ENCODE measurements at regions not wholly inside any gene's neighbourhood (a gene's known extent, or its start where the extent isn't known, plus 50 kb on each side); places are given as distances from the start of the nearest gene placed in this dataset.
"Not testable (repeated sequence)": the region's sequence is repeated elsewhere in the genome, so short reads cannot be mapped to it uniquely, and the experiment has no call there.

DNA sequence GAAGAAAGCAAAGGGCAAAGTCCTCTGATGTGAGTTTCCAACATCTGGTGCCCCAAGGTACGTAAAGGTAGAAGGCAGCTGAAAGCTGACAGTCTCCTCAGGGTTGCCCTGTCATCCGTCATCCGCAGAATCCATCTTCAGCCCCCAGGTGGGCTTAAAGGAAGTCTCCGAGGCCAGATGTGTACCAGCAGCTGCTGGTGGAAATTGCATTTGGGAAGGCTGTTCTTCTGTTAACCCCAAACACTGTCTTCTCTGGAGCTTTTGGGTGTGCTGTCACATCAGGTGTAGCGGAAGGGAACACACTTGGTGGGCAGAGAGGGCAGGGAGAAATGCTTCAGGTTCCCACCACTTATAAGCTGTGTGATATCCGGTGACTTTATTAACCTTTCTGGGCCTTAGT is 310.0 kb upstream of the GATB start:
- DNase-seq (ENCODE audit: low spot score) (no peak), FAIRE-seq (no peak)

DNA sequence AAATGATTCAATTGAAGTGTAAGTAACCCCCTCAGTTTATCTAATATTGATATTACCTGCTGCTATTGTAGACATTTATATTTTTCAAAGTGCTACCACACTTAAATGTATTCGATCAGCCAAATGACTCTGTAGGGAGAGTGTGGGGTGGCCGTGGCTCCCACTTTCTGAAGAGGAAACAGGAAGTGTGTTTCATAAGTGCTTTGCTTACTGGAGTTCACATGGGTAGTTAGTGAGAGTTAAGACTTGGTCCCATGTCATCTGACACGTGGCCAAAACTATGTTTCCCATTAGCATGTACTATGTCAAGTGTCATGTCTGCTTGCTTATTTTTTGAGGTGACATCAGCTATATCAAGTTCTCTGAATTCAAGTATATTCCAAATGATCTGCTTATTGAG is 308.1 kb upstream of the GATB start:
- DNase-seq (ENCODE audit: low spot score): no peak
- no peak for FAIRE-seq

DNA sequence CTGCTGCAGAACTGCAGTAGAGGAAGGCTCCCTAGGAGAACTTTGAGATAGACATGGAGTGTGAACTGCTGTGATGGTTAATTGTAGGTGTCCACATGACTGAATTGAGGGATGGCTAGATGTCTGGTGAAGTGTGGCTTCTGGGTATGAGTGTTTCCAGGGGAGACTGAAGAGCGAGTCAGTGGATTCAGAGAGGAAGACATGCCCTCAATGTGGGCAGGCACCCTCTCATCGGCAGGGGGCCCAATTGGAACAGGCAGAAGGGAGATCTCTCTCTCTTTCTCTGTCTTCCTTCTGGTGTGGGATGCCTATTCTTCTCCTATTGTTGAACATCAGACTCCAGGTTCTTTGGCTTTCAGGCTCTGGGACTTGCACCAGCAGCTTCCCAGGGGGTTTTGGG is 304.7 kb upstream of the GATB start:
- no peak for DNase-seq (ENCODE audit: low spot score)
- no peak for FAIRE-seq

DNA sequence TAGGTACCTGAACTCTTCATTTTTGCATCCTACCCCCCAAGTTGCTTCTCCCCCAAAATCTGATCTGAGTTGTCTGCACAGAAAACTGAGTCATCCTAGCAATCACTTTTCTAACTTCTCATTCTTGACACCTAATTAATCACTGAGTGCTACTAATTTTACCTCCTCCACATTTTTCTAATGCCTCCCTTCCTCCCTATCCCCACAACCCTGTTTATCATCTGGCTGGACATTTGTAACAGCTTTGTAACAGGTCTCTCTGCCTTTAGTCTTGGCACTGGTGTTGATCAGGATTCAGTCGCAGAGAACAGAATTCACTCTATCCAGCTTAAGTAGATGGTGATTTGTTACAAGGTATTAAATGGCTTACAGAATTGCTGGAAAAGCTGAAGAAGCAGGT is 303.9 kb upstream of the GATB start:
- no peak for DNase-seq (ENCODE audit: low spot score)
- no peak for FAIRE-seq

DNA sequence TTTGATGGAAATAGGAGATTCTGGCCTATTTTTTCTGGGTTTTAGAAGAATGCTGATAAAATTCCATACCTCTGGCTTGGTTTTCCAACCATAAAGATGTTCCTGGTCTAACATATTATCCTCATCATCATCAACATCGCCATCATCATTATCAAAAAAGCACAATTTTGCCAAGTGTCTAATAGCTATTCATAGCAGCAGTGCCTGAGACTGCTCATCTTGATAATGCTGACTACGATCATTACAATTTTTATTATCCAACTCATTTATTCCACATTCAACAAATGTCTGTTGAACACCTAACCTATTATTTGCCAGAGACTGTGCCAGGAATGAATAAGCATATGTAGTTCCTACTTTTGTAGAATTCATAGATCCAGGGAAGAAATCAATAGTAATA is 303.5 kb upstream of the GATB start:
- no peak for DNase-seq (ENCODE audit: low spot score)
- no peak for FAIRE-seq

DNA sequence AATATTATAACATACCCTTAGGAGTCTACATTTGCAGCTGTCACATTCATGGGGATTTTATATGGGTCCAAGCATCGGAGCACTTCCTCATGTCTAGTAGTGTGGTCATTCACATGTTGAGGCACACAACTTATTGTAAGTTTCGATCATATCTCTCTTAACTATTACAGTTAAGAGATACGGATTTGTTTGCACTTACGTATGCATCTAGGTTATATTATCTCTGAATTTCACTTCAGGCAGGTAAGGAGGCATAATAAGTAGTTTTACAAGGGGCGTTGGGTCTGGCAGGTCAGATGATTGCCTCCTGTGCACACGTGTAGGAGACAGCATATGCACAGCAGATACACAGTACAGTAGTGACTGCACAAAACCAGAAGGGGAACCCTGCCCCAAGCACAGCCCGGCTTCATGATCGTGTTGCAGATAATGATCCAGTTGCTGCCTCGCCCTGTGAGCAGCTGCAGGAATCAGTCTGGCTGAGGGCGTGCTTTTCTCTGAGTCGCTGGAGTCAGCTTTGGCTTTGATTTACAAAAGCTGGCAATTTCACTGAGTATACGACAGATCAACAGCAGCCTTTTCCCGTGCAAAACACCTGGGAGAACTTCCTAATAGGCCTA is 302.9 kb upstream of the GATB start:
- no peak for DNase-seq (ENCODE audit: low spot score)
- no peak for FAIRE-seq

DNA sequence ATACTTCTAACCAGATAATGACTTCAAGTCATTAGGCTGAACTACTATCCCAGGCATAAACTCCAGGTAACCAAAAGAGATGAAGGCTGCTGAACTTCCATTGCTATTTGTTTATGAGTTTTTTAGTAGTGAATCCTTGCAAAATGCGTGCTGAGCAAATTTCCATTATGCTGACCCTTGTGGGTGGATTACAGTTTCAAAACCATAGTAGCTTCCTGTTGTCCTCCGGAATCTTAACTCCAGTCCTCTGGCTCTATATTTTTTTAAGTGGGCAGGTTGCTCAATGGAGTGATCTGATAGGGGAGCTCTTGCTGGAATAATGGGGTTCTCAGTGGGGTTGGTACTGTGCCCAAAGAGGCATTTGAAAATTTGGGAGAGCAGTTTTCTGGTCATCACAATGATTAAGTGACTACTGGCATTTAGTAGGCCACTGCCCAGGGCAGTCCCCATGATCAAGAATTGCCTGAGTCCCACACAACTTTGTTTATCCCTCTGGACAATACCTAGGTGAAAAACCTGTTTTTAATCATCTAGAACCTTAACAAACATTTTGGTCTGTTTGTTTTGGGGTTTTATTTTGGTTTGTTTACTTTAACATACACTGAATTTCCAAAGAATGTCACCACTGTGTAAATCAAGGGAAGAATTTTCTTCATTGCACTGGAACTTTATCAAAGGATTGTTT is 302.3 kb upstream of the GATB start:
- DNase-seq (ENCODE audit: low spot score) (no peak), FAIRE-seq (no peak)

DNA sequence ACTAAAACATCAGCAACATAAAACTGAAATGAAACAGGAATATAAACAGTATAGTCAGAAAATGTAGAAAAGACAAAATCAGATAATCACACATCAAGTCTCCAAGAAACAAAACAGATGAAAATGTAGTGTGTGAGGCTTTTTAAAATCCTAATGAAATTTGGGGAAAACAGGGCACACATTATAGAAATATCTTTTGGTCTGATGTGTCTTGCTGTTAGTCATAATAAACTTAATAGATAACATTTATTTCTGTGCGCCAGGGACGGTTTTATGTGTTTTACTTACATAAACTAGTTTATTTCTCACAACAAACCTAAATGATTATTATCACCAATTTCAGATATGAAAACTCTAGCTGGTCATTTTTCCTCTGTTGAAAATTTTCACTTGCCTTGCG is 293.9 kb upstream of the GATB start:
- no peak for DNase-seq (ENCODE audit: low spot score)

DNA sequence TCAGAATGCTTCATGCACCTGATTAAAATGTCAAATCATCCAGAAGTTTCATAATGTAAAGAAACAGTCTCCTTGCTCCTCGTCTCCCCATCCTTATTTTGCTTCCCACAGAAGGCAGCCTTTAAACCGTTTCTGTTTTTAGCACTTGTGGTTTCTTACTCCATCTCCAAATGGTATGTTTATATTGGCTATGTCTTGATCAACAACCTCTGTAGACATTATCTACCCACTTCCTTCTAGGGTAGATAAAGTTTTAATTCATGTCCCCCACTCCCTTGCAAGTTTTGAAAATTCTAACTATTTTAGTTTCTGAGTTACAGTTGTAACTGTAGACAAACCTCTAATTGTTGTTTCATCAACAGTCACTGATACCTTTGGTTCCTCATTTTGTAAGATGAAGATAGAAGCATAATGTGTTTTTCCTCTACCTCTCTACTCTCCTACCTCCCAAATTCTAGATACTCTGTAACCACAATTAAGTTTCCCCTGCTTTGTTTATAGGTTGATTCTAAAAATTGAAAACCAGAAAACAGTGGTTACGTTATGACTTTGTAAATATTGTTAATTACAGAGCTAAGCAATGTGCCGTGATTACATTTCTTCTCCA is 291.7 kb upstream of the GATB start:
- no peak for FAIRE-seq
- no peak for DNase-seq (ENCODE audit: low spot score)

More for the DNA sequence above, 293.9 kb upstream of the GATB start:
- FAIRE-seq: no peak

DNA sequence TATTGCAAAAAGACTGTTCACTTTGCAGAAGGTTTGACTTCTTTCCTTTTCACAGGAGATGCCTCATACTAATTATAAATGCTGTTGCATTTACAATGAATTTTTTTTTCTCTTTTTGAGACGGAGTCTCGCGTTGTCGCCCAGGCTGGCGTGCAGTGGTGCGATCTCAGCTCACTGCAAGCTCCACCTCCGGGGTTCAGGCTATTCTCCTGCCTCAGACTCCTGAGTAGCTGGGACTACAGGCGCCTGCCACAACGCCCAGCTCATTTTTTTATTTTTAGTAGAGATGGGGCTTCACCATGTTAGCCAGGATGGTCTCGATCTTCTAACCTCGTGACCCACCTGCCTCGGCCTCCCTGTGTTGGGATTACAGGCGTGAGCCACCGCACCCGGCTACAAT is 290.5 kb upstream of the GATB start:
- not testable (repeated sequence) for FAIRE-seq; DNase-seq (ENCODE audit: low spot score)

DNA sequence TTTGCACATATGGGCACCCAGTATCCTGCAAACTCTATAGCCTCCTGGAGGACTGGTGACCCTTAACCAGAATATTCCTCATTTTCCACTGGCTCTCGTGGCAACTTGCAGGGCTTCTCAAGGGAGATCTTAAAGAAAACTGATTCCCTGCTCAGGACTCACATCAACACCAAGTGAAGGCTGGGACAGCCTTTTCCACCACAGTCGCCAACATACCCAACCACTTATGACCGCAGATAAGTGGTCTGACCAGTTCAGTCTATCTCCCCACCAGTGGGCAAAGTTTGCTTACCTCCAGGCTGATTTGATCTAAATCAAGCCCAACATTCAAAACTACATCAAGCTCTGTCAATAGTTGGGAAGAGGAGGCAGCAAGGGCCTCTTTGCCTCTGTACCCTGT is 289.3 kb upstream of the GATB start:
- FAIRE-seq: no peak
- no peak for DNase-seq (ENCODE audit: low spot score)

DNA sequence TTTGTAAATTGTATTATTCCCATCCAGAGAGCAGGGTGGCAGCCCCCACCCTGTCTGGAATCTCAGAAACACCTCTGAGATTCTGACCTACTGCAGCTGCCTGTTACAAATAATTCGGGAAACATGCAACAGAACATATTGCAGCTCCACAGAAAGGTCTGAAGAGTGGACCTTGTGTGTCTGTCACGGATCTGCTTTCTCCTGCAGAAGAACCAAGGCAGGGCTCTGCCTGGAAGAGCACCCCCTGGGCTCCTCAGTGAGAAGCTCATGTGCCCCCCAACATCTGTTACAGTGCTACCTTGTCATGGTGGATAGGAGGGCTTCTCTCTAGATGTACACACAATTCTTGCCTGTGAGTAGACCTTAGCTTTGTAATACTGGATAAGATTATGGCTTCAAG is 286.6 kb upstream of the GATB start:
- no peak for DNase-seq (ENCODE audit: low spot score)
- no peak for FAIRE-seq

DNA sequence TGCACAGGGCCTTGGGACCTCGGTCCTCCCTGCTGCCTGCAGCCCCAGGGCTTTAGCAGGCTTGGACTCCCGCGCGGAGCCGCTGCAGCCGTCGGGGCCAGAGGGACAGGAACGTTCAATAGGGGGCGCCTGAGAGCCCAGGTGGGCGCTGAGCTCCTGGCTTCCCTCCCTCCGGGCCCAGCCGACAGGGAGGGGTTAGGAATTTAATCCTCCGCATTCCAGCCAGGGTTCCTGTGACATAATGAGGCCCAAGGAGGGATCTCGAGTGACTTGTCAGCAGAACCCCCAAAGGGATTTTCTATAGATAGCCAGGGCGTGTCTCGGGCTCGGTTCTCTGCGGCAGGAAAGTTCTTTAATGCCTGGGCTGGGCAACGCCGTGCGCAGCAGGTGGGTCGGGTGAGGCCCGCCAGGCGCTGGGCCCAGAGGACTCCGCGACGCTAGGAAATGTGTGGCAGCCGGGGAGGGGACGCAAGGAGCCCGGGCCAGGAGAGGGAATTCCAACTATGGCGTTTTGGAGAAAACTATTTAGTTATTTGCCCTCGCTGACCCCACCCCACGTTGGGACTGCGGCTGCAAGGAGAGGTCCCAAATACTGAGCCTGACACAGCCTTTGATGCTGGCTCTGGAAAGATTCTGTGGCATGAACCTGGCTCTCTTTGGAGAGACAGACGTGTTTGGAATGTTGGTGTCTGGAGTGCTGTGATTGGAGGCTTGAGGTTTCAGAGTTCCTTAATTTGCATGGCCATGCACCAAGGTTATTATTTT is 285.2 kb upstream of the GATB start:
- DNase-seq (ENCODE audit: low spot score) (no peak), FAIRE-seq (no peak)

DNA sequence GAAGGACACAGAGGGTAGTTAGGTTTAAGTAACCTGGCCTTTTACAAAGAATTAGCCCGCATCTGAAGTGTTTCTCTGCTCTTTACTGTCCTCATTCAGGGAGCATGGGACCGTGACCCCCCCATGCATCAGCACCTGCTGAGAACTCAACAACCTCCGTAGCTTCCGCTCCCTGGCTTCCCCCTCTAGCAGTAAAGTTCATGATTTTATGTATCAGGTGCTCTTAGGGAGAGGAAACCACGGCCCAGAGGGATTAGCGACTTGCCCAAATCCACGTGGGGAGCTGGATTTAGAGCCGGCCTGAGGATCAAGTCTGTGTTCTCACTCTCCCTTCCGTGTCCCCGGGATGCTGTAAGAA is 284.6 kb upstream of the GATB start:
- no peak for FAIRE-seq
- no peak for DNase-seq (ENCODE audit: low spot score)

DNA sequence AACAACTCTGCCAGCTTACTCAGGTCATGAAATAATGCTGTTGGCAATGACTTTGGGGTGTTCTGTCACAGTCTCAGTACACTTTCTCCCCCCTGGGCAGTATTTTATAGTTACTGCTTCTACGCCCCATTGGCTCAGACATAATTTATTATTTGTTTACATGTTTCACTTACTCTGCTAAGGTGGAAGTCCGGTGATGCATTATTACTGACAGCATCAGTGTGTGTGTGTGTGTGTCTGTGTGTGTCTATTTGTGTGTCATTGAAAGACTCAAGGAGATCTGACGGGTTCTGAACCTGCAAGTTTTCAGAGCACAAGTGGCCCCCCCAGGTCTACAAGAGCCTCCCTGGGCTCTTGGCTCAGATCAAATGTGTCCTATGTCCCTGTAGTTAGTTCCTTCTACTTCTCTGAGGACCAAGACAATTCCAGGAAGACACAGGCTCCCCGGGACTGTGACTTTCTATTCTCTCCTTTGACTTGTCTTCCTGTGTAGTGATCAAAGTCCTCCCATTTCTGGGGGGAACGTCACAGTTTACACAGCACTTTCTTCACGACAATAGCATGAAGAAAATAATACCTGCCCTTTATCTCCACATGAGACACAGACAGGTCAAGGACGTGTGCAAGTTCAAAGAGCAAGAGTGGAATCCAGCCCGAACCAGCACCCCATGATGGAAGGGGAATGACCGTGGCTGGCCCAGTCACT is 283.7 kb upstream of the GATB start:
- FAIRE-seq: no peak

DNA sequence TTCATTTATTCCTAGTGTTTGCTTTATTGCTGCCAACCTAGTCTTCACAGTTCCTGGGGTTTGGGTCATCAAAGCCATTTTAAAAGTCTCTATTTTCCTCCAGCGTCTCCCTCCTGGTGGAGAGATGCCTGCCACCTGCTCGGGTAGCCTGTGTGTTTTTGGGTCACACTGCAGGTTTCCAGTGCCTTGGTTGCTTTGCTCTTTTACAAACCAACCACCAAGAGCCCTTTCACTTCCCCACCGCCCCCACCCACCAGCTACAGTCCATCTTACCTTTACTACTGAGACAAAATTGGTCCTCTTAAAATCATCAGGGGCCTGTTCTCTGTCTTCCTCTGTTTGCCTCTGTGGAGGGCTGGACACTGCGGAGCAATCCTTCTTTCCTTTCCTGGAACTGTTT is 280.5 kb upstream of the GATB start:
- DNase-seq (ENCODE audit: low spot score) (no peak), FAIRE-seq (no peak)

More for the DNA sequence above, 283.7 kb upstream of the GATB start:
- DNase-seq (ENCODE audit: low spot score): no peak

DNA sequence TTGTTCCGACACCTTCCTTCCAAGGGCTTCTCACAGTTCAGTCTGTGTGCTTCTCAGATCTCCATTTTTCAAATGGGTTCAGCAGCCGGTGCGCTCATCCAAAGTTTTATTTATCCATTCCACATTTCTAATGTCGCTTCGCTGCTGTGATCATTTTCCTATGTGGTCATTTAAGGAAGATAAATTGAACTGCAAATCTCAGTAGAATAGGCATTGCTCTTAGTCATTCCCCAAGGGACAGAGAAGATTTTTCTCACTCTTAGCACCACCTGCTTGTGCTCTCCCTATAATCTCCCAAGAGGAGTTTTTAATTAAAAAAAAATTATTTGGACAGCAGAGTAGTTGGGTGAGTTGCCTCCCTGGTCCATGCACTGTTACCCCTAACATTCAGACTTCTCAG is 278.9 kb upstream of the GATB start:
- no peak for FAIRE-seq

DNA sequence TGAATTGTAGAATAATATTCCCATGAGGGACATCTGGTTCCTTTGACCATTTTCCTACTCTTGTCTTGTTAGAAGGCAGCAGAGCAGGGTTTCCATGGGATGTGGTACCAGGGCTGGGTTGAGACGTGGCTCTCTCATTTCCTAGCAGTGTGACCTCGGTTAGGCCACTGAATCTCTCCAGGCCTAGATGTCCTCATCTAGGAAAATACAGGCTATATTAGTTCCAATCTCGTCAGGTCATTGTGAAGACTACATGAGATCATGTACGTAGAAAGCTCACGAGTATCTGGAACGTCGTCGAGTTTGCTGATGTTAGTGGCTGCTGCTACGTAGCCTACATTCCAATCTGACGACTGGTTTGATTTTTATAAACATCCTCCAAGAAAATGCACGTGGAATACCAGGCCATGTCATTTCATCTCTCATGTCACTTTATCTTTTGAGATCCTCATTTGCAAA is 278.2 kb upstream of the GATB start:
- DNase-seq (ENCODE audit: low spot score) (no peak), FAIRE-seq (no peak)

More for the DNA sequence above, 278.9 kb upstream of the GATB start:
- DNase-seq (ENCODE audit: low spot score): no peak

DNA sequence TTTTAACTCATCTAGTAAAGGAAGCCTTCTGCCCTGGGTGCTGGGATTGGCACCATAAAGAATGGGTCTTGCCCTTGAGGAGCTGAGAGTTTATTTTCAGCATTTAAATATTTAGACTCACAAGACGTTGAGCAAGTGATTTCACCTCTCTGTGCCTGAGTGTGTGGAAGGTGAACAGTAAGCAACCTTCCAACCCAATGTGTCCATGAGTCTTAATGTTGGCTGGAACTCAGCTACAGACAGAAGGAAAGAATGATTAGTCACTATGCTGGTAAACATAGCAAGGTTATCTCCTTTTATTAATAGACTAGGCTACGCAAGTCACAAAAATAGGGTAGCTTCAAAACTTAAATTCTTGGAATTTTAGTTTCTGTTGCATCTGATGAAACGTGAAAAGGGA is 277.4 kb upstream of the GATB start:
- FAIRE-seq (no peak), DNase-seq (ENCODE audit: low spot score) (no peak)

DNA sequence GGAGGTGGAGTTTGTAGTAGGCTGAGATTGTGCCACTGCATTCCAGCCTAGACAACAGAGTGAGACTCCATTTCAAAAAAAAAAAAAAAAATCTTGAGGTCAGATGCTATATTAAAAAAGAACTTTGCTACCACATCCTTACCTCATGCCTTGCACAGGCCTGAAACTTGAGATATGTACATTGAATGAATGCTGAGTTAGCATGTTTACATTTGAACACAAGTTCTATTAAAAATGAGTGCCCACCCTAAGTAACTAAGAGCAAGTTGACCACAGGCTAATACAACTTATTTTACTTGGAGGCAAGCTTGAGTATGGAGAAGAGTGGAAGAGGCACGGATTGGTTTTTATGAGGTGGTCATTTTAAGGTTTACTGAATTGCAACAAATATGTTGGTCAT is 276.6 kb upstream of the GATB start:
- FAIRE-seq (no peak), DNase-seq (ENCODE audit: low spot score) (no peak)

DNA sequence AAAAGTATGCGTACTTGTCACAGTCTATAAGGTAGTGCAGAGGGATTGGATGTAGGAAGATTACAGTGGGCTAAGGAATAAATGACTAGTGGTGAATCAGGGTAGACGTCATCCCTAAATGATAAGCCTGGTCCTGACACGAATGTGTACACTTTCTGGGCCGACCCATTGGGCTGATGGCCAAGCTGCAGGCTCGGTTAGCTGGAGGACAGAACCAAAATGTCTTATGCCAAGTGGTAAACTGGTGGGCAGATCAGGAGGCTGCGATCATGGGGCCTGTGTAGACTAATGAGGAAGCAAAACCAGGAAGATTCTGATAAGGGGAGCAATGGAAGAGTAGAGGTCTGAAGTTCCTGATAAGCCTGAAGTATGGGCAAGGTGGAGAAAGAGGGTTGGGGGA is 272.8 kb upstream of the GATB start:
- FAIRE-seq (no peak), DNase-seq (ENCODE audit: low spot score) (no peak)

DNA sequence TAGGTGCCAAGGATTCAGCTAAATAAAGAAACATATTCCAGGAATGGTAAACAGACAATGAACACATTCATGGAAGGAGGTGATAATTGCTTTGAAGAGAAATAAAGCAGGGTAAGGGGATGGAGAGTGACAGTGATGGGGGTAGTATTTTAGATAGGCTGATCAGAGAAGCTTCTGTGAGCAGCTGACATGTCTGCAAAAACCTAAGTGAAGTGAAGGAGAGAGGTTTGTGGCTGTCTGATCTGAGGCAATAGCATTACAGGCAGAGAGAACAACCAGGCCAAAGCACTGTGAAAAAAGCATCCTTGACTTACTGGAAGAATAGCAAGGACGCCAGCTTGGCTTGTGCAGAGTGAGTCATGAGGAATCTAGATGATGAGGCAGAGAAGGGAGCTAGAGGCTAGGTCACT is 271.9 kb upstream of the GATB start:
- FAIRE-seq (no peak), DNase-seq (ENCODE audit: low spot score) (no peak)

Data from RCC 7860 (cell line).